H1 (cell line): ENCODE measurements at regions not wholly inside any gene's neighbourhood (a gene's known extent, or its start where the extent isn't known, plus 50 kb on each side); places are given as distances from the start of the nearest gene placed in this dataset.

Experiments
- CREB1 ChIP-seq: IDR thresholded peaks from 2 replicates; pipeline ENCODE4 v1.6.1; 2012; ENCODE audit warnings: inconsistent platforms
- HDAC6 ChIP-seq: IDR thresholded peaks from one replicate; pipeline ENCODE4 v1.7.1; 2012; ENCODE audit warnings: low read depth, mild to moderate bottlenecking, inconsistent platforms, low read length, moderate library complexity
- MAFK ChIP-seq: IDR thresholded peaks from 2 replicates; pipeline ENCODE4 v1.6.1; 2012; ENCODE audit warnings: low read depth, mild to moderate bottlenecking, improper control_type of control experiment, low read length
- NRF1 ChIP-seq: IDR thresholded peaks from 2 replicates; pipeline ENCODE4 v1.6.1; 2011; ENCODE audit warnings: mild to moderate bottlenecking, low read depth, low read length, improper control_type of control experiment
- SP2 ChIP-seq: IDR thresholded peaks from 2 replicates; pipeline ENCODE4 v1.6.1; 2012; ENCODE audit warnings: mild to moderate bottlenecking, low read length, inconsistent platforms
- TF ChIP-seq, protein P1 (sequence below): fragments of 300-600 bp; sonication (generic); IDR thresholded peaks from 2 replicates; pipeline ENCODE4 v1.7.1; 2012; ENCODE audit warnings: low read length, moderate library complexity, mild to moderate bottlenecking, inconsistent platforms; ENCODE audit not compliant: insufficient replicate concordance
- TF ChIP-seq, protein P2 (sequence below), 3 experiments: IDR thresholded peaks; 1 replicate in 2 of 3; 2 replicates in 1 of 3; pipeline versions ENCODE4 v1.5.1 to v1.6.1; 2011; ENCODE audit warnings: low read length in 3 of 3, mild to moderate bottlenecking in 3 of 3, inconsistent platforms in 2 of 3, low read depth in 1 of 3, moderate library complexity in 1 of 3; ENCODE audit not compliant: insufficient read depth in 1 of 3; ENCODE audit errors: control extremely low read depth in 1 of 3

DNA sequence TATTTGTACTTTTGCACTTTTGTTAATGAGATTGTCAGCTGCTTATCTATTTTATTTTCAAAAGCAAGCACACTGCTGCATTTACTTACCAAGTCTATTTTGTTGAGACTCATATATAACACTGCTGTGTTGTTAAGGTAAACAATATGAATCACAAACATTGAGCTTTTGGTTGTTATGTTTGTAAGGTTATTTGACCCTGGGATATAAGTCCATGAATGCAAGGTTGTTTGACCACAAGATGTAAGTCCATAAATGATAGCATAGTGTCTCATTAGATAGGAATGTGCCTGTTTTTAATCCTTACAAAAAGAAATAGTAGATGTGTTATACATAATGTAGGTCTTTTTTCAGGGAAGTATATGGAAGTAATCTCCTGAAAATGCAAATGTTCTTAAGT is 845.9 kb downstream of the CDH9 start (continued):
- TF ChIP-seq, protein P1, sequence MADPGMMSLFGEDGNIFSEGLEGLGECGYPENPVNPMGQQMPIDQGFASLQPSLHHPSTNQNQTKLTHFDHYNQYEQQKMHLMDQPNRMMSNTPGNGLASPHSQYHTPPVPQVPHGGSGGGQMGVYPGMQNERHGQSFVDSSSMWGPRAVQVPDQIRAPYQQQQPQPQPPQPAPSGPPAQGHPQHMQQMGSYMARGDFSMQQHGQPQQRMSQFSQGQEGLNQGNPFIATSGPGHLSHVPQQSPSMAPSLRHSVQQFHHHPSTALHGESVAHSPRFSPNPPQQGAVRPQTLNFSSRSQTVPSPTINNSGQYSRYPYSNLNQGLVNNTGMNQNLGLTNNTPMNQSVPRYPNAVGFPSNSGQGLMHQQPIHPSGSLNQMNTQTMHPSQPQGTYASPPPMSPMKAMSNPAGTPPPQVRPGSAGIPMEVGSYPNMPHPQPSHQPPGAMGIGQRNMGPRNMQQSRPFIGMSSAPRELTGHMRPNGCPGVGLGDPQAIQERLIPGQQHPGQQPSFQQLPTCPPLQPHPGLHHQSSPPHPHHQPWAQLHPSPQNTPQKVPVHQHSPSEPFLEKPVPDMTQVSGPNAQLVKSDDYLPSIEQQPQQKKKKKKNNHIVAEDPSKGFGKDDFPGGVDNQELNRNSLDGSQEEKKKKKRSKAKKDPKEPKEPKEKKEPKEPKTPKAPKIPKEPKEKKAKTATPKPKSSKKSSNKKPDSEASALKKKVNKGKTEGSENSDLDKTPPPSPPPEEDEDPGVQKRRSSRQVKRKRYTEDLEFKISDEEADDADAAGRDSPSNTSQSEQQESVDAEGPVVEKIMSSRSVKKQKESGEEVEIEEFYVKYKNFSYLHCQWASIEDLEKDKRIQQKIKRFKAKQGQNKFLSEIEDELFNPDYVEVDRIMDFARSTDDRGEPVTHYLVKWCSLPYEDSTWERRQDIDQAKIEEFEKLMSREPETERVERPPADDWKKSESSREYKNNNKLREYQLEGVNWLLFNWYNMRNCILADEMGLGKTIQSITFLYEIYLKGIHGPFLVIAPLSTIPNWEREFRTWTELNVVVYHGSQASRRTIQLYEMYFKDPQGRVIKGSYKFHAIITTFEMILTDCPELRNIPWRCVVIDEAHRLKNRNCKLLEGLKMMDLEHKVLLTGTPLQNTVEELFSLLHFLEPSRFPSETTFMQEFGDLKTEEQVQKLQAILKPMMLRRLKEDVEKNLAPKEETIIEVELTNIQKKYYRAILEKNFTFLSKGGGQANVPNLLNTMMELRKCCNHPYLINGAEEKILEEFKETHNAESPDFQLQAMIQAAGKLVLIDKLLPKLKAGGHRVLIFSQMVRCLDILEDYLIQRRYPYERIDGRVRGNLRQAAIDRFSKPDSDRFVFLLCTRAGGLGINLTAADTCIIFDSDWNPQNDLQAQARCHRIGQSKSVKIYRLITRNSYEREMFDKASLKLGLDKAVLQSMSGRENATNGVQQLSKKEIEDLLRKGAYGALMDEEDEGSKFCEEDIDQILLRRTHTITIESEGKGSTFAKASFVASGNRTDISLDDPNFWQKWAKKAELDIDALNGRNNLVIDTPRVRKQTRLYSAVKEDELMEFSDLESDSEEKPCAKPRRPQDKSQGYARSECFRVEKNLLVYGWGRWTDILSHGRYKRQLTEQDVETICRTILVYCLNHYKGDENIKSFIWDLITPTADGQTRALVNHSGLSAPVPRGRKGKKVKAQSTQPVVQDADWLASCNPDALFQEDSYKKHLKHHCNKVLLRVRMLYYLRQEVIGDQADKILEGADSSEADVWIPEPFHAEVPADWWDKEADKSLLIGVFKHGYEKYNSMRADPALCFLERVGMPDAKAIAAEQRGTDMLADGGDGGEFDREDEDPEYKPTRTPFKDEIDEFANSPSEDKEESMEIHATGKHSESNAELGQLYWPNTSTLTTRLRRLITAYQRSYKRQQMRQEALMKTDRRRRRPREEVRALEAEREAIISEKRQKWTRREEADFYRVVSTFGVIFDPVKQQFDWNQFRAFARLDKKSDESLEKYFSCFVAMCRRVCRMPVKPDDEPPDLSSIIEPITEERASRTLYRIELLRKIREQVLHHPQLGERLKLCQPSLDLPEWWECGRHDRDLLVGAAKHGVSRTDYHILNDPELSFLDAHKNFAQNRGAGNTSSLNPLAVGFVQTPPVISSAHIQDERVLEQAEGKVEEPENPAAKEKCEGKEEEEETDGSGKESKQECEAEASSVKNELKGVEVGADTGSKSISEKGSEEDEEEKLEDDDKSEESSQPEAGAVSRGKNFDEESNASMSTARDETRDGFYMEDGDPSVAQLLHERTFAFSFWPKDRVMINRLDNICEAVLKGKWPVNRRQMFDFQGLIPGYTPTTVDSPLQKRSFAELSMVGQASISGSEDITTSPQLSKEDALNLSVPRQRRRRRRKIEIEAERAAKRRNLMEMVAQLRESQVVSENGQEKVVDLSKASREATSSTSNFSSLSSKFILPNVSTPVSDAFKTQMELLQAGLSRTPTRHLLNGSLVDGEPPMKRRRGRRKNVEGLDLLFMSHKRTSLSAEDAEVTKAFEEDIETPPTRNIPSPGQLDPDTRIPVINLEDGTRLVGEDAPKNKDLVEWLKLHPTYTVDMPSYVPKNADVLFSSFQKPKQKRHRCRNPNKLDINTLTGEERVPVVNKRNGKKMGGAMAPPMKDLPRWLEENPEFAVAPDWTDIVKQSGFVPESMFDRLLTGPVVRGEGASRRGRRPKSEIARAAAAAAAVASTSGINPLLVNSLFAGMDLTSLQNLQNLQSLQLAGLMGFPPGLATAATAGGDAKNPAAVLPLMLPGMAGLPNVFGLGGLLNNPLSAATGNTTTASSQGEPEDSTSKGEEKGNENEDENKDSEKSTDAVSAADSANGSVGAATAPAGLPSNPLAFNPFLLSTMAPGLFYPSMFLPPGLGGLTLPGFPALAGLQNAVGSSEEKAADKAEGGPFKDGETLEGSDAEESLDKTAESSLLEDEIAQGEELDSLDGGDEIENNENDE, result no peak
- TF ChIP-seq MAFK, result no peak
- no peak for TF ChIP-seq CREB1
- TF ChIP-seq HDAC6, result no peak
- TF ChIP-seq SP2, result no peak
- TF ChIP-seq NRF1, result no peak
- TF ChIP-seq, protein P2, sequence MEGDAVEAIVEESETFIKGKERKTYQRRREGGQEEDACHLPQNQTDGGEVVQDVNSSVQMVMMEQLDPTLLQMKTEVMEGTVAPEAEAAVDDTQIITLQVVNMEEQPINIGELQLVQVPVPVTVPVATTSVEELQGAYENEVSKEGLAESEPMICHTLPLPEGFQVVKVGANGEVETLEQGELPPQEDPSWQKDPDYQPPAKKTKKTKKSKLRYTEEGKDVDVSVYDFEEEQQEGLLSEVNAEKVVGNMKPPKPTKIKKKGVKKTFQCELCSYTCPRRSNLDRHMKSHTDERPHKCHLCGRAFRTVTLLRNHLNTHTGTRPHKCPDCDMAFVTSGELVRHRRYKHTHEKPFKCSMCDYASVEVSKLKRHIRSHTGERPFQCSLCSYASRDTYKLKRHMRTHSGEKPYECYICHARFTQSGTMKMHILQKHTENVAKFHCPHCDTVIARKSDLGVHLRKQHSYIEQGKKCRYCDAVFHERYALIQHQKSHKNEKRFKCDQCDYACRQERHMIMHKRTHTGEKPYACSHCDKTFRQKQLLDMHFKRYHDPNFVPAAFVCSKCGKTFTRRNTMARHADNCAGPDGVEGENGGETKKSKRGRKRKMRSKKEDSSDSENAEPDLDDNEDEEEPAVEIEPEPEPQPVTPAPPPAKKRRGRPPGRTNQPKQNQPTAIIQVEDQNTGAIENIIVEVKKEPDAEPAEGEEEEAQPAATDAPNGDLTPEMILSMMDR (IDR thresholded peaks at IDR 0.05; ENCODE audit: control extremely low read depth in 1 of 3, insufficient read depth in 1 of 3, low read depth in 1 of 3, low read length in 3 of 3), result no peak
